ENCODE measurements at regions not wholly inside any gene's neighbourhood (a gene's known extent, or its start where the extent isn't known, plus 50 kb on each side); places are given as distances from the start of the nearest gene placed in this dataset.
A peak's percentile ranks its signal among the peaks of the same experiment; 100 is the strongest.

GRCh38 chr13:80256352-80256932 is 84.5 kb downstream of the SPRY2 start:
- Histone ChIP-seq H3K27ac (no peak overlapping the region), H3K36me3 (ENCODE audit: low read depth) (no peaks in the 10 kb centered on the region), H3K4me3 (no peak overlapping the region), H2AFZ (no peak overlapping the region), H3K27me3 (ENCODE audit: insufficient read depth, low read depth) (no peaks in the 10 kb centered on the region), H4K20me1 (ENCODE audit: insufficient read depth) (no peaks in the 10 kb centered on the region), H3K9me3 (ENCODE audit: insufficient read depth, low read depth) (no peaks in the 10 kb centered on the region), H3K9me2 (ENCODE audit: insufficient read depth) (no peaks in the 10 kb centered on the region), H3K4me1 (replicated peaks; ENCODE audit: insufficient read depth) (no peaks in the 10 kb centered on the region), H3K79me2 (ENCODE audit: low read depth) (no peaks in the 10 kb centered on the region), H3K4me2 (no peak overlapping the region), H3F3A (ENCODE audit: insufficient read depth, low read depth) (no peaks in the 10 kb centered on the region; the same call in 1 of the 2 replicates)
- DNase-seq, result no peak
- TF ChIP-seq EZH2 (IDR thresholded peaks at IDR 0.05; ENCODE audit: low read depth) (no peak), CTCF (conservative IDR thresholded peaks at IDR 0.05) (no peak)
- intact Hi-C loops (cut with micrococcal nuclease; ENCODE audit: unreplicated experiment), result no loop called here
- POLR2A ChIA-PET (ENCODE audit: unreplicated experiment), result no interaction called here
- no TSS peak for BruUV-seq (replicated peaks)
- CTCF ChIA-PET, result no interaction called here

GRCh38 chr13:80255946-80256345 is 85.0 kb downstream of the SPRY2 start:
- BruUV-seq (replicated peaks), result no TSS peak
- H2AFZ ChIP-seq, result no peak overlapping the region
- TF ChIP-seq EZH2 (IDR thresholded peaks at IDR 0.05; ENCODE audit: low read depth), result no peak
- TF ChIP-seq CTCF (conservative IDR thresholded peaks at IDR 0.05), result no peak
- no peaks in the 10 kb centered on the region; the same call in 1 of the 2 replicates for H4K20me1 ChIP-seq (ENCODE audit: insufficient read depth)
- CTCF ChIA-PET, result no interaction called here
- no peaks in the 10 kb centered on the region; the same call in 1 of the 2 replicates for H3F3A ChIP-seq (ENCODE audit: insufficient read depth, low read depth)
- H3K27ac ChIP-seq, result no peak overlapping the region
- H3K4me2 ChIP-seq, result no peak overlapping the region
- intact Hi-C loops (cut with micrococcal nuclease; ENCODE audit: unreplicated experiment), result no loop called here
- DNase-seq, result no peak
- no peaks in the 10 kb centered on the region for H3K9me3 ChIP-seq (ENCODE audit: insufficient read depth, low read depth)
- no peaks in the 10 kb centered on the region for H3K9me2 ChIP-seq (ENCODE audit: insufficient read depth)
- H3K36me3 ChIP-seq (ENCODE audit: low read depth), result no peaks in the 10 kb centered on the region
- no peaks in the 10 kb centered on the region for H3K4me1 ChIP-seq (replicated peaks; ENCODE audit: insufficient read depth)
- H3K27me3 ChIP-seq (ENCODE audit: insufficient read depth, low read depth), result no peaks in the 10 kb centered on the region
- no peaks in the 10 kb centered on the region for H3K79me2 ChIP-seq (ENCODE audit: low read depth)
- POLR2A ChIA-PET (ENCODE audit: unreplicated experiment), result no interaction called here
- no peak overlapping the region for H3K4me3 ChIP-seq

GRCh38 chr13:80251403-80251802 is 89.5 kb downstream of the SPRY2 start:
- peak; percentile 25 to 34 for DNase-seq

More at GRCh38 chr13:80251403-80251802, 89.5 kb downstream of the SPRY2 start:
- no peak overlapping the region for H3K27ac ChIP-seq
- no peak overlapping the region for H3K4me3 ChIP-seq
- no peak overlapping the region for H3K4me2 ChIP-seq
- no peaks in the 10 kb centered on the region; the same call in 1 of the 2 replicates for H4K20me1 ChIP-seq (ENCODE audit: insufficient read depth)
- no peak overlapping the region; the same call in 1 of the 2 replicates for H2AFZ ChIP-seq
- no peaks in the 10 kb centered on the region for H3K79me2 ChIP-seq (ENCODE audit: low read depth)
- no TSS peak for BruUV-seq (replicated peaks)
- TF ChIP-seq EZH2 (IDR thresholded peaks at IDR 0.05; ENCODE audit: low read depth), result no peak
- no peak for TF ChIP-seq CTCF (conservative IDR thresholded peaks at IDR 0.05)
- no peaks in the 10 kb centered on the region for H3K36me3 ChIP-seq (ENCODE audit: low read depth)
- no peaks in the 10 kb centered on the region; the same call in 1 of the 2 replicates for H3F3A ChIP-seq (ENCODE audit: insufficient read depth, low read depth)
- POLR2A ChIA-PET (ENCODE audit: unreplicated experiment), result interaction anchor here (0.5 to 0.7 kb wide), 3 partner anchors 23 to 262 kb away, joined by 3 to 7 read pairs (median 3); no protein-coding TSS in a partner anchor
- no peaks in the 10 kb centered on the region for H3K9me2 ChIP-seq (ENCODE audit: insufficient read depth)
- H3K9me3 ChIP-seq (ENCODE audit: insufficient read depth, low read depth), result no peaks in the 10 kb centered on the region
- intact Hi-C loops (cut with micrococcal nuclease; ENCODE audit: unreplicated experiment), result no loop called here
- no peaks in the 10 kb centered on the region for H3K27me3 ChIP-seq (ENCODE audit: insufficient read depth, low read depth)
- CTCF ChIA-PET, result interaction anchor here (0.6 kb wide), 1 partner anchor 33 kb away, joined by 4 read pairs; no protein-coding TSS in a partner anchor
- H3K4me1 ChIP-seq (replicated peaks; ENCODE audit: insufficient read depth), result no peaks in the 10 kb centered on the region
